Liver (tissue), 7 donors: ENCODE measurements at regions not wholly inside any gene's neighbourhood (a gene's known extent, or its start where the extent isn't known, plus 50 kb on each side); places are given as distances from the start of the nearest gene placed in this dataset.

Experiments used
- DNase-seq: peaks from one replicate; pipeline ENCODE4 v3.0.0-alpha.2; 2017; ENCODE audit warnings: low spot score
- H3K27ac ChIP-seq, 2 donors: one replicate each; pipeline ENCODE4 v1.7.0; 2013; ENCODE audit warnings: inconsistent platforms in 2 of 2, low read length in 2 of 2, control low read depth in 1 of 2, low read depth in 1 of 2, mild to moderate bottlenecking in 1 of 2
- H3K27me3 ChIP-seq, 4 donors: one replicate each; pipeline versions ENCODE4 v1.6.1 to v1.7.0; 2013; ENCODE audit warnings: low read length in 3 of 4, inconsistent platforms in 1 of 4, mild to moderate bottlenecking in 1 of 4, moderate library complexity in 1 of 4; ENCODE audit not compliant: control insufficient read depth in 4 of 4, insufficient read depth in 4 of 4
- H3K36me3 ChIP-seq, 4 donors: one replicate each; pipeline versions ENCODE4 v1.6.1 to v1.7.0; 2013; ENCODE audit warnings: low read length in 3 of 4, mild to moderate bottlenecking in 3 of 4, low read depth in 1 of 4, moderate library complexity in 1 of 4; ENCODE audit not compliant: control insufficient read depth in 4 of 4, insufficient read depth in 3 of 4
- H3K4me1 ChIP-seq, 4 donors: one replicate each; pipeline versions ENCODE4 v1.6.1 to v1.7.0; 2013; ENCODE audit warnings: low read length in 3 of 4, mild to moderate bottlenecking in 3 of 4, moderate library complexity in 1 of 4; ENCODE audit not compliant: control insufficient read depth in 4 of 4, insufficient read depth in 4 of 4
- H3K4me3 ChIP-seq, 3 donors: one replicate each; pipeline versions ENCODE4 v1.6.1 to v1.7.0; 2013; ENCODE audit warnings: low read length in 3 of 3, control low read depth in 1 of 3, low read depth in 1 of 3, mild to moderate bottlenecking in 1 of 3
- H3K9ac ChIP-seq, 2 donors: one replicate each; pipeline ENCODE4 v1.7.0; 2013; ENCODE audit warnings: low read length in 2 of 2, mild to moderate bottlenecking in 2 of 2, moderate library complexity in 2 of 2, control low read depth in 1 of 2, low read depth in 1 of 2
- H3K9me3 ChIP-seq, 4 donors: one replicate each; pipeline versions ENCODE4 v1.6.1 to v1.7.0; 2013; ENCODE audit warnings: low read length in 3 of 4; ENCODE audit not compliant: control insufficient read depth in 4 of 4
- ATF3 ChIP-seq: IDR thresholded peaks from 2 replicates; pipeline ENCODE4 v1.6.1; 2016; ENCODE audit warnings: antibody characterized with exemption
- EGR1 ChIP-seq, 2 donors: IDR thresholded peaks; 2 replicates each; pipeline ENCODE4 v1.6.1; 2016 to 2018; ENCODE audit warnings: antibody characterized with exemption in 2 of 2, low read depth in 2 of 2
- FOXA1 ChIP-seq: IDR thresholded peaks from 2 replicates; pipeline ENCODE4 v1.6.1; 2016; ENCODE audit warnings: antibody characterized with exemption
- FOXA2 ChIP-seq: IDR thresholded peaks from 2 replicates; pipeline ENCODE4 v1.6.1; 2016; ENCODE audit warnings: antibody characterized with exemption
- GABPA ChIP-seq, 2 donors: IDR thresholded peaks in 1 of 2; conservative IDR thresholded peaks in 1 of 2; 2 replicates each; pipeline ENCODE4 v1.6.1; 2016; ENCODE audit warnings: antibody characterized with exemption in 2 of 2, mild to moderate bottlenecking in 1 of 2, moderate library complexity in 1 of 2
- HNF4A ChIP-seq, 2 donors: conservative IDR thresholded peaks; 2 replicates each; pipeline ENCODE4 v1.6.1; 2016; ENCODE audit warnings: antibody characterized with exemption in 2 of 2, mild to moderate bottlenecking in 2 of 2
- HNF4G ChIP-seq: IDR thresholded peaks from 2 replicates; pipeline ENCODE4 v1.6.1; 2016; ENCODE audit warnings: antibody characterized with exemption
- JUND ChIP-seq, 2 donors: IDR thresholded peaks; 2 replicates each; pipeline ENCODE4 v1.6.1; 2016; ENCODE audit warnings: antibody characterized with exemption in 2 of 2
- MAX ChIP-seq: IDR thresholded peaks from 2 replicates; pipeline ENCODE4 v1.6.1; 2016; ENCODE audit warnings: antibody characterized with exemption
- NR2F2 ChIP-seq: IDR thresholded peaks from 2 replicates; pipeline ENCODE4 v1.6.1; 2016; ENCODE audit warnings: antibody characterized with exemption
- RAD21 ChIP-seq, 2 donors: IDR thresholded peaks; 2 replicates each; pipeline ENCODE4 v1.6.1; 2016; ENCODE audit warnings: antibody characterized with exemption in 2 of 2, mild to moderate bottlenecking in 2 of 2
- REST ChIP-seq: IDR thresholded peaks from 2 replicates; pipeline ENCODE4 v1.6.1; 2016; ENCODE audit warnings: antibody characterized with exemption, mild to moderate bottlenecking
- RXRA ChIP-seq, 2 donors: IDR thresholded peaks; 2 replicates each; pipeline ENCODE4 v1.6.1; 2017 to 2018; ENCODE audit warnings: antibody characterized with exemption in 2 of 2, mild to moderate bottlenecking in 1 of 2
- SP1 ChIP-seq: IDR thresholded peaks from 2 replicates; pipeline ENCODE4 v1.6.1; 2018; ENCODE audit warnings: antibody characterized with exemption, mild to moderate bottlenecking
- TAF1 ChIP-seq: conservative IDR thresholded peaks from 2 replicates; pipeline ENCODE4 v1.6.1; 2016; ENCODE audit warnings: antibody characterized with exemption, mild to moderate bottlenecking
- YY1 ChIP-seq: IDR thresholded peaks from 2 replicates; pipeline ENCODE4 v1.6.1; 2016; ENCODE audit warnings: antibody characterized with exemption, mild to moderate bottlenecking
- ZBTB33 ChIP-seq: IDR thresholded peaks from 2 replicates; pipeline ENCODE4 v1.6.1; 2016; ENCODE audit warnings: antibody characterized with exemption
- WGBS: extraction: QIAGEN DNeasy Blood & Tissue Kit; methylation state at CpG from one replicate; pipeline ENCODE4 v1.1.7; 2013; 5-methylcytosine and 5-hydroxymethylcytosine counted together
- donor health status: healthy.
- donor health status: healthy.
- donor health status: healthy.
- donor health status: healthy.

GRCh38 chr14:98731701-98732100, 540.3 kb downstream of the BCL11B start (continued):
- TF ChIP-seq ATF3 (no peak), YY1 (no peak), NR2F2 (no peak), RAD21 (IDR thresholded peaks at IDR 0.05) (no peak), JUND (IDR thresholded peaks at IDR 0.05) (no peak), EGR1 (IDR thresholded peaks at IDR 0.05; ENCODE audit: low read depth in 2 of 2) (no peak), FOXA2 (no peak), RXRA (IDR thresholded peaks at IDR 0.05) (no peak)

GRCh38 chr14:98733536-98733935, 538.5 kb downstream of the BCL11B start:
- H3K9ac ChIP-seq, result no peak overlapping the region
- no peak overlapping the region for H3K27ac ChIP-seq
- peaks cover 0 to 2% (median 0%) of the 10 kb centered on the region in 4 donors for H3K27me3 ChIP-seq
- no peak for TF ChIP-seq RAD21 (IDR thresholded peaks at IDR 0.05)
- TF ChIP-seq TAF1, result no peak
- TF ChIP-seq EGR1 (IDR thresholded peaks at IDR 0.05; ENCODE audit: low read depth in 2 of 2), result no peak
- no peak for TF ChIP-seq NR2F2
- no peak for TF ChIP-seq REST
- no peak for TF ChIP-seq FOXA1
- TF ChIP-seq ZBTB33, result no peak
- TF ChIP-seq SP1, result no peak
- TF ChIP-seq JUND (IDR thresholded peaks at IDR 0.05), result no peak
- TF ChIP-seq GABPA (IDR thresholded peaks at IDR 0.05 in 1 of 2, conservative IDR thresholded peaks at IDR 0.05 in 1 of 2), result no peak
- TF ChIP-seq RXRA (IDR thresholded peaks at IDR 0.05), result no peak
- no peak for TF ChIP-seq MAX
- H3K9me3 ChIP-seq, result peaks cover 0 to 1% (median 0%) of the 10 kb centered on the region in 4 donors
- 75% methylated on average over 3 of the region's 3 CpGs for WGBS
- DNase-seq, result no peak
- no peaks in the 10 kb centered on the region for H3K4me1 ChIP-seq
- H3K4me3 ChIP-seq, result no peak overlapping the region
- no peaks in the 10 kb centered on the region for H3K36me3 ChIP-seq

- Histone ChIP-seq H3K27ac (no peak overlapping the region), H3K9me3 (peaks cover 0 to 4% (median under 1%) of the 10 kb centered on the region in 4 donors), H3K27me3 (peaks cover 0 to 2% (median 0%) of the 10 kb centered on the region in 4 donors), H3K9ac (no peak overlapping the region), H3K4me1 (no peaks in the 10 kb centered on the region), H3K4me3 (no peak overlapping the region), H3K36me3 (no peaks in the 10 kb centered on the region)
- WGBS, result 82% methylated on average over 11 of the region's 11 CpGs
- DNase-seq, result no peak
- no peak for TF ChIP-seq TAF1
- TF ChIP-seq HNF4A (conservative IDR thresholded peaks at IDR 0.05), result no peak
- no peak for TF ChIP-seq FOXA2
- TF ChIP-seq HNF4G, result no peak
- no peak for TF ChIP-seq NR2F2
- TF ChIP-seq GABPA (IDR thresholded peaks at IDR 0.05 in 1 of 2, conservative IDR thresholded peaks at IDR 0.05 in 1 of 2), result no peak
- no peak for TF ChIP-seq ATF3
- no peak for TF ChIP-seq RAD21 (IDR thresholded peaks at IDR 0.05)
- no peak for TF ChIP-seq FOXA1
- TF ChIP-seq ZBTB33, result no peak
- no peak for TF ChIP-seq RXRA (IDR thresholded peaks at IDR 0.05)
- TF ChIP-seq YY1, result no peak
- TF ChIP-seq MAX, result no peak
These were observed 535.2 kb downstream of the BCL11B start for GRCh38 chr14:98736701-98737338.
